ENCODE measurements at regions not wholly inside any gene's neighbourhood (a gene's known extent, or its start where the extent isn't known, plus 50 kb on each side); places are given as distances from the start of the nearest gene placed in this dataset.

- Histone ChIP-seq H3K4me3 (ENCODE audit: low read length) (no peak overlapping the region), H3K9ac (ENCODE audit: low read length) (no peak overlapping the region), H3K36me3 (ENCODE audit: insufficient read depth, low read length) (no peaks in the 10 kb centered on the region), H3K9me3 (ENCODE audit: low read length) (no peaks in the 10 kb centered on the region), H3K27ac (ENCODE audit: low read length) (no peak overlapping the region), H3K9me2 (ENCODE audit: insufficient read depth, low read length) (no peaks in the 10 kb centered on the region), H3K4me2 (ENCODE audit: low read length) (no peak overlapping the region), H2AFZ (ENCODE audit: low read depth, low read length) (no peak overlapping the region), H3F3A (ENCODE audit: insufficient read depth, low read length, poor library complexity, severe bottlenecking) (no peaks in the 10 kb centered on the region), H4K20me1 (ENCODE audit: insufficient read depth) (no peaks in the 10 kb centered on the region), H3K27me3 (ENCODE audit: insufficient read depth, low read depth, low read length) (no peaks in the 10 kb centered on the region), H3K79me2 (replicated peaks; ENCODE audit: insufficient read depth, low read length) (no peaks in the 10 kb centered on the region)
- TF ChIP-seq, protein P1, sequence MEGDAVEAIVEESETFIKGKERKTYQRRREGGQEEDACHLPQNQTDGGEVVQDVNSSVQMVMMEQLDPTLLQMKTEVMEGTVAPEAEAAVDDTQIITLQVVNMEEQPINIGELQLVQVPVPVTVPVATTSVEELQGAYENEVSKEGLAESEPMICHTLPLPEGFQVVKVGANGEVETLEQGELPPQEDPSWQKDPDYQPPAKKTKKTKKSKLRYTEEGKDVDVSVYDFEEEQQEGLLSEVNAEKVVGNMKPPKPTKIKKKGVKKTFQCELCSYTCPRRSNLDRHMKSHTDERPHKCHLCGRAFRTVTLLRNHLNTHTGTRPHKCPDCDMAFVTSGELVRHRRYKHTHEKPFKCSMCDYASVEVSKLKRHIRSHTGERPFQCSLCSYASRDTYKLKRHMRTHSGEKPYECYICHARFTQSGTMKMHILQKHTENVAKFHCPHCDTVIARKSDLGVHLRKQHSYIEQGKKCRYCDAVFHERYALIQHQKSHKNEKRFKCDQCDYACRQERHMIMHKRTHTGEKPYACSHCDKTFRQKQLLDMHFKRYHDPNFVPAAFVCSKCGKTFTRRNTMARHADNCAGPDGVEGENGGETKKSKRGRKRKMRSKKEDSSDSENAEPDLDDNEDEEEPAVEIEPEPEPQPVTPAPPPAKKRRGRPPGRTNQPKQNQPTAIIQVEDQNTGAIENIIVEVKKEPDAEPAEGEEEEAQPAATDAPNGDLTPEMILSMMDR (IDR thresholded peaks at IDR 0.05; ENCODE audit: poor library complexity, severe bottlenecking), result no peak
- no peak for TF ChIP-seq RAD21 (conservative IDR thresholded peaks at IDR 0.05)
- no peak for TF ChIP-seq TAF1 (IDR thresholded peaks at IDR 0.05; ENCODE audit: low read depth)
- no peak for TF ChIP-seq POLR2AphosphoS5 (IDR thresholded peaks at IDR 0.05)
- no peak for TF ChIP-seq SMC3 (conservative IDR thresholded peaks at IDR 0.05; ENCODE audit: poor library complexity)
- TF ChIP-seq MXI1 (conservative IDR thresholded peaks at IDR 0.05; ENCODE audit: poor library complexity, severe bottlenecking), result no peak
- TF ChIP-seq EZH2 (IDR thresholded peaks at IDR 0.05; ENCODE audit: borderline replicate concordance, insufficient read depth, low read length, poor library complexity, severe bottlenecking), result no peak
- TF ChIP-seq EP300 (conservative IDR thresholded peaks at IDR 0.05; ENCODE audit: poor library complexity, severe bottlenecking), result no peak
Observed at GRCh38 chr9:1320051-1320557, 269.9 kb downstream of the DMRT2 start.

GRCh38 chr9:1320607-1321195, 270.5 kb downstream of the DMRT2 start:
- no peak for TF ChIP-seq MXI1 (conservative IDR thresholded peaks at IDR 0.05; ENCODE audit: poor library complexity, severe bottlenecking)
- no peak for TF ChIP-seq EP300 (conservative IDR thresholded peaks at IDR 0.05; ENCODE audit: poor library complexity, severe bottlenecking)
- TF ChIP-seq, protein P2, sequence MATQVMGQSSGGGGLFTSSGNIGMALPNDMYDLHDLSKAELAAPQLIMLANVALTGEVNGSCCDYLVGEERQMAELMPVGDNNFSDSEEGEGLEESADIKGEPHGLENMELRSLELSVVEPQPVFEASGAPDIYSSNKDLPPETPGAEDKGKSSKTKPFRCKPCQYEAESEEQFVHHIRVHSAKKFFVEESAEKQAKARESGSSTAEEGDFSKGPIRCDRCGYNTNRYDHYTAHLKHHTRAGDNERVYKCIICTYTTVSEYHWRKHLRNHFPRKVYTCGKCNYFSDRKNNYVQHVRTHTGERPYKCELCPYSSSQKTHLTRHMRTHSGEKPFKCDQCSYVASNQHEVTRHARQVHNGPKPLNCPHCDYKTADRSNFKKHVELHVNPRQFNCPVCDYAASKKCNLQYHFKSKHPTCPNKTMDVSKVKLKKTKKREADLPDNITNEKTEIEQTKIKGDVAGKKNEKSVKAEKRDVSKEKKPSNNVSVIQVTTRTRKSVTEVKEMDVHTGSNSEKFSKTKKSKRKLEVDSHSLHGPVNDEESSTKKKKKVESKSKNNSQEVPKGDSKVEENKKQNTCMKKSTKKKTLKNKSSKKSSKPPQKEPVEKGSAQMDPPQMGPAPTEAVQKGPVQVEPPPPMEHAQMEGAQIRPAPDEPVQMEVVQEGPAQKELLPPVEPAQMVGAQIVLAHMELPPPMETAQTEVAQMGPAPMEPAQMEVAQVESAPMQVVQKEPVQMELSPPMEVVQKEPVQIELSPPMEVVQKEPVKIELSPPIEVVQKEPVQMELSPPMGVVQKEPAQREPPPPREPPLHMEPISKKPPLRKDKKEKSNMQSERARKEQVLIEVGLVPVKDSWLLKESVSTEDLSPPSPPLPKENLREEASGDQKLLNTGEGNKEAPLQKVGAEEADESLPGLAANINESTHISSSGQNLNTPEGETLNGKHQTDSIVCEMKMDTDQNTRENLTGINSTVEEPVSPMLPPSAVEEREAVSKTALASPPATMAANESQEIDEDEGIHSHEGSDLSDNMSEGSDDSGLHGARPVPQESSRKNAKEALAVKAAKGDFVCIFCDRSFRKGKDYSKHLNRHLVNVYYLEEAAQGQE (IDR thresholded peaks at IDR 0.05; ENCODE audit: borderline replicate concordance), result no peak
- TF ChIP-seq SMC3 (conservative IDR thresholded peaks at IDR 0.05; ENCODE audit: poor library complexity), result no peak
- TF ChIP-seq EZH2 (IDR thresholded peaks at IDR 0.05; ENCODE audit: borderline replicate concordance, insufficient read depth, low read length, poor library complexity, severe bottlenecking), result no peak
- Histone ChIP-seq H3K27me3 (ENCODE audit: insufficient read depth, low read depth, low read length) (no peaks in the 10 kb centered on the region), H3K79me2 (replicated peaks; ENCODE audit: insufficient read depth, low read length) (no peaks in the 10 kb centered on the region), H3K36me3 (ENCODE audit: insufficient read depth, low read length) (no peaks in the 10 kb centered on the region), H2AFZ (ENCODE audit: low read depth, low read length) (no peak overlapping the region), H3K4me2 (ENCODE audit: low read length) (no peak overlapping the region), H3K4me3 (ENCODE audit: low read length) (no peak overlapping the region), H3K9me2 (ENCODE audit: insufficient read depth, low read length) (no peaks in the 10 kb centered on the region), H4K20me1 (ENCODE audit: insufficient read depth) (no peaks in the 10 kb centered on the region), H3K9ac (ENCODE audit: low read length) (no peak overlapping the region), H3F3A (ENCODE audit: insufficient read depth, low read length, poor library complexity, severe bottlenecking) (no peaks in the 10 kb centered on the region), H3K9me3 (ENCODE audit: low read length) (no peaks in the 10 kb centered on the region), H3K27ac (ENCODE audit: low read length) (no peak overlapping the region)

Data from neural cell (in vitro differentiated cells).